Loucy (cell line): ENCODE measurements at regions not wholly inside any gene's neighbourhood (a gene's known extent, or its start where the extent isn't known, plus 50 kb on each side); places are given as distances from the start of the nearest gene placed in this dataset.

Experiments
- H2AFZ ChIP-seq: fragments of 200-600 bp; sonication (generic); 2 replicates; pipeline ENCODE4 v1.6.0; 2016; ENCODE audit warnings: antibody characterized with exemption, mild to moderate bottlenecking, low read length, moderate library complexity
- H3F3A ChIP-seq: fragments of 200-600 bp; 2 replicates; pipeline ENCODE4 v1.6.0; 2016; ENCODE audit warnings: antibody characterized with exemption, low read depth, mild to moderate bottlenecking
- H3K27me3 ChIP-seq: fragments of 200-600 bp; sonication (generic); 2 replicates; pipeline ENCODE4 v1.6.1; 2014; ENCODE audit warnings: low read length, mild to moderate bottlenecking; ENCODE audit not compliant: insufficient read depth, poor library complexity, severe bottlenecking
- H3K36me3 ChIP-seq: fragments of 200-600 bp; sonication (generic); 2 replicates; pipeline ENCODE4 v1.6.1; 2016; ENCODE audit warnings: low read length; ENCODE audit not compliant: insufficient read depth
- H3K4me1 ChIP-seq: fragments of 200-600 bp; sonication (generic); 2 replicates; pipeline ENCODE4 v1.5.1; 2014; ENCODE audit warnings: low read length, mild to moderate bottlenecking; ENCODE audit not compliant: insufficient read depth, poor library complexity, severe bottlenecking
- H3K4me2 ChIP-seq: fragments of 200-600 bp; sonication (generic); 2 replicates; pipeline ENCODE4 v1.6.0; 2014; ENCODE audit warnings: antibody characterized with exemption, low read length, low read depth, mild to moderate bottlenecking; ENCODE audit not compliant: poor library complexity, severe bottlenecking
- H3K4me3 ChIP-seq: fragments of 200-600 bp; sonication (generic); 2 replicates; pipeline ENCODE4 v1.5.1; 2014; ENCODE audit warnings: low read length, mild to moderate bottlenecking, mixed read lengths; ENCODE audit not compliant: poor library complexity, severe bottlenecking
- H3K79me2 ChIP-seq: fragments of 200-600 bp; sonication (generic); 2 replicates; pipeline ENCODE4 v1.6.1; 2014; ENCODE audit warnings: low read length; ENCODE audit not compliant: insufficient read depth
- H3K9ac ChIP-seq: fragments of 200-600 bp; sonication (generic); 2 replicates; pipeline ENCODE4 v1.6.0; 2014; ENCODE audit warnings: mild to moderate bottlenecking, low read depth, low read length, moderate library complexity; ENCODE audit not compliant: poor library complexity, severe bottlenecking
- H3K9me2 ChIP-seq: fragments of 200-600 bp; sonication (generic); replicated peaks from 2 replicates; pipeline ENCODE4 v1.6.1; 2016; ENCODE audit warnings: low read depth, low read length, mixed read lengths
- H3K9me3 ChIP-seq: fragments of 200-600 bp; sonication (generic); 2 replicates; pipeline ENCODE4 v1.6.1; 2014; ENCODE audit warnings: mild to moderate bottlenecking, antibody characterized with exemption, low read length, low read depth; ENCODE audit not compliant: insufficient read depth
- H4K20me1 ChIP-seq: fragments of 200-600 bp; sonication (generic); 2 replicates; pipeline ENCODE4 v1.6.0; 2014; ENCODE audit warnings: antibody characterized with exemption, low read length, mild to moderate bottlenecking; ENCODE audit not compliant: insufficient read depth, poor library complexity, severe bottlenecking
- CTCF ChIP-seq: fragments of 200-600 bp; sonication (generic); conservative IDR thresholded peaks from 2 replicates; pipeline ENCODE4 v1.5.1; 2014; ENCODE audit warnings: mild to moderate bottlenecking, antibody characterized with exemption, low read length
- EZH2phosphoT487 ChIP-seq: fragments of 200-600 bp; IDR thresholded peaks from 2 replicates; pipeline ENCODE4 v1.6.1; 2018; ENCODE audit warnings: antibody characterized with exemption, mild to moderate bottlenecking, moderate library complexity, borderline replicate concordance

DNA sequence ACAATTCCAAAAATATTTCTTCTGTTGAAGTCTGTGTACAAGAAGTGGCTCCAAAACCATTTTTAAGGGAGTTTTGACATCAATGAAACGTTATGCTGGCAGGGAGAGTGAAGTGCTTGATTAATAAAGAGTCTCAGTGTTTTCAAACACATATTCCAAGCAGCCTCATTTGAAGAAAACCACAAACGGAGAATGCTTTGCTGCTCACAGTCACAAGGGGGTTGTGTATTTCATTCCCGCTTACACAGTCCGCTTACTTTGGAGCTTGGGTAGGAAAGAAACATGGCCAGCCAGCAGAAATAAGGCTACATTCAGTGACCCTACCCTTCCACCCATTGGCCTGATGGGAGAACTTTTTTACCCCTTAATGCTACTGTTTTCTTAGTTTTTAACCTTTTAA is 586.2 kb downstream of the RAB28 start:
- Histone ChIP-seq H2AFZ (no peak overlapping the region), H3K27me3 (no peaks in the 10 kb centered on the region), H3K4me2 (no peak overlapping the region), H3K4me3 (no peak overlapping the region), H4K20me1 (no peaks in the 10 kb centered on the region), H3K9ac (no peak overlapping the region), H3K9me3 (no peaks in the 10 kb centered on the region), H3K9me2 (no peaks in the 10 kb centered on the region), H3K79me2 (no peaks in the 10 kb centered on the region), H3K4me1 (no peaks in the 10 kb centered on the region), H3F3A (no peaks in the 10 kb centered on the region), H3K36me3 (no peaks in the 10 kb centered on the region)
- TF ChIP-seq EZH2phosphoT487 (no peak), CTCF (no peak)

DNA sequence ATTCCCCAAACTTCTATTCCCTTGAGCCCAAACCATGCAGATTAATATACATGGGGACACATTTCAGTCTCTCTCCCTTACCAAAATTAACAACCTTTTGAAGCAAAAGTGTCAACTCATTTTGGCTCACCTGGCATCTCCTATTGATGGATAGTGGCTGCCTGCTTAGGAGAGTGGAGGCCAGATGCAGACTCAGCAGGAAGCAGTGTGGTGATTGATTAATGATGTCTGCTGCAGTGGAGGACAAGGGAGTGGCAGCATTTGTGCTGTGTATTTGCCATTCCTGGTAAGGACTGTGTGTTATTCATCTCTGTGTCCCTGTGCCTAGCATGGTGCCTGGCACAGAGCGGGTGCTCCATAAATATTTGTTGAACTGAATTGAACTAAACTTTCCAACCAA is 590.1 kb downstream of the RAB28 start:
- H3K9ac ChIP-seq = no peak overlapping the region
- no peaks in the 10 kb centered on the region for H4K20me1 ChIP-seq
- no peaks in the 10 kb centered on the region for H3F3A ChIP-seq
- H3K4me3 ChIP-seq = no peak overlapping the region
- H3K4me2 ChIP-seq = no peak overlapping the region
- H3K79me2 ChIP-seq = no peaks in the 10 kb centered on the region
- no peak overlapping the region for H2AFZ ChIP-seq
- H3K27me3 ChIP-seq = no peaks in the 10 kb centered on the region
- H3K36me3 ChIP-seq = no peaks in the 10 kb centered on the region
- TF ChIP-seq CTCF = no peak
- TF ChIP-seq EZH2phosphoT487 = no peak
- H3K9me2 ChIP-seq = no peaks in the 10 kb centered on the region
- H3K4me1 ChIP-seq = no peaks in the 10 kb centered on the region
- H3K9me3 ChIP-seq = no peaks in the 10 kb centered on the region

GRCh38 chr4:12889054-12889453 is 595.1 kb downstream of the RAB28 start:
- no peak overlapping the region for H3K4me2 ChIP-seq
- no peaks in the 10 kb centered on the region for H3F3A ChIP-seq
- no peak overlapping the region for H3K4me3 ChIP-seq
- H4K20me1 ChIP-seq = no peaks in the 10 kb centered on the region
- no peaks in the 10 kb centered on the region for H3K9me2 ChIP-seq
- H3K4me1 ChIP-seq = no peaks in the 10 kb centered on the region
- no peaks in the 10 kb centered on the region for H3K27me3 ChIP-seq
- no peak overlapping the region for H2AFZ ChIP-seq
- H3K36me3 ChIP-seq = no peaks in the 10 kb centered on the region
- H3K9me3 ChIP-seq = no peaks in the 10 kb centered on the region
- no peak overlapping the region for H3K9ac ChIP-seq
- no peak for TF ChIP-seq EZH2phosphoT487
- TF ChIP-seq CTCF = no peak
- H3K79me2 ChIP-seq = no peaks in the 10 kb centered on the region
